H1 (cell line): ENCODE measurements at regions not wholly inside any gene's neighbourhood (a gene's known extent, or its start where the extent isn't known, plus 50 kb on each side); places are given as distances from the start of the nearest gene placed in this dataset.

ENCODE experiments used
- ASH2L ChIP-seq: fragments of 200-600, 300-600 bp; sonication (generic); IDR thresholded peaks from one replicate; pipeline ENCODE4 v1.7.1; 2017; ENCODE audit warnings: low read length
- ATF3 ChIP-seq: IDR thresholded peaks from 2 replicates; pipeline ENCODE4 v1.6.1; 2011; ENCODE audit warnings: low read depth, mild to moderate bottlenecking, low read length; ENCODE audit not compliant: insufficient read depth
- CBX5 ChIP-seq: fragments of 300-800, 300-1000 bp; sonication (generic); IDR thresholded peaks from 2 replicates; pipeline ENCODE4 v1.7.1; 2016; ENCODE audit warnings: antibody characterized with exemption, low read length, low read depth
- CHD1 ChIP-seq: IDR thresholded peaks from 2 replicates; pipeline ENCODE4 v1.6.1; 2012; ENCODE audit warnings: low read depth, low read length, improper control_type of control experiment
- CHD7 ChIP-seq: fragments of 300-600 bp; sonication (generic); IDR thresholded peaks from 2 replicates; pipeline ENCODE4 v1.7.1; 2012; ENCODE audit warnings: low read length, moderate library complexity, mild to moderate bottlenecking, inconsistent platforms; ENCODE audit not compliant: insufficient replicate concordance
- E2F6 ChIP-seq: IDR thresholded peaks from 2 replicates; pipeline ENCODE4 v1.6.1; 2012; ENCODE audit warnings: inconsistent platforms
- POU5F1 ChIP-seq: IDR thresholded peaks from 2 replicates; pipeline ENCODE4 v1.6.1; 2011; ENCODE audit warnings: low read depth, mild to moderate bottlenecking, low read length, moderate library complexity
- RBBP5 ChIP-seq: IDR thresholded peaks from 2 replicates; pipeline ENCODE4 v1.7.1; 2012; ENCODE audit warnings: low read depth, mild to moderate bottlenecking, inconsistent platforms, low read length, moderate library complexity, borderline replicate concordance
- RXRA ChIP-seq: IDR thresholded peaks from 2 replicates; pipeline ENCODE4 v1.6.1; 2011; ENCODE audit warnings: low read depth, mild to moderate bottlenecking, low read length, moderate library complexity; ENCODE audit not compliant: insufficient read depth
- SIRT6 ChIP-seq: IDR thresholded peaks from one replicate; pipeline ENCODE4 v1.7.1; 2012; ENCODE audit warnings: low read length, inconsistent platforms
- TEAD4 ChIP-seq: IDR thresholded peaks from 2 replicates; pipeline ENCODE4 v1.6.1; 2012; ENCODE audit warnings: low read depth, low read length, inconsistent platforms, mixed read lengths

GRCh38 chr12:25743679-25744215 lies 190.7 kb upstream of the LMNTD1 start (continued):
- TF ChIP-seq CHD7 (no peak), TEAD4 (no peak), RXRA (no peak), ATF3 (no peak), ASH2L (no peak), CBX5 (no peak), E2F6 (no peak), POU5F1 (no peak), RBBP5 (no peak), CHD1 (no peak), SIRT6 (no peak)
